ENCODE measurements at regions not wholly inside any gene's neighbourhood (a gene's known extent, or its start where the extent isn't known, plus 50 kb on each side); places are given as distances from the start of the nearest gene placed in this dataset.

- peak; percentile 10 for DNase-seq
Measured at GRCh38 chr10:57849691-57850357, 417.9 kb downstream of the IPMK start.

GRCh38 chr10:57846307-57847065 is 421.2 kb downstream of the IPMK start:
- DNase-seq = no peak

- DNase-seq = no peak
Measured at GRCh38 chr10:57844387-57844998, 423.2 kb downstream of the IPMK start.

GRCh38 chr10:57830877-57831560 is 436.7 kb downstream of the IPMK start:
- no peak for DNase-seq

GRCh38 chr10:57825015-57825414 is 442.7 kb downstream of the IPMK start:
- no peak for DNase-seq

- DNase-seq = no peak
Measured at GRCh38 chr10:57823398-57823797, 444.3 kb downstream of the IPMK start.

GRCh38 chr10:57822965-57823364 is 444.7 kb downstream of the IPMK start:
- no peak for DNase-seq

GRCh38 chr10:57818522-57818921 is 449.2 kb downstream of the IPMK start:
- no peak for DNase-seq

GRCh38 chr10:57817741-57818140 is 450.0 kb downstream of the IPMK start:
- DNase-seq = no peak

- no peak for DNase-seq
Measured at GRCh38 chr10:57815949-57816348, 451.7 kb downstream of the IPMK start.

GRCh38 chr10:57809961-57810360 is 457.7 kb downstream of the IPMK start:
- DNase-seq = no peak

GRCh38 chr10:57807906-57808305 is 459.8 kb downstream of the IPMK start:
- DNase-seq = no peak

- no peak for DNase-seq
Measured at GRCh38 chr10:57806675-57807074, 461.0 kb downstream of the IPMK start.

GRCh38 chr10:57799625-57800024 is 468.1 kb downstream of the IPMK start:
- DNase-seq = no peak

GRCh38 chr10:57798830-57799229 is 468.9 kb downstream of the IPMK start:
- DNase-seq = no peak

GRCh38 chr10:57791546-57791945 is 476.1 kb downstream of the IPMK start:
- DNase-seq = no peak

- no peak for DNase-seq
Measured at GRCh38 chr10:57790703-57791102, 477.0 kb downstream of the IPMK start.

GRCh38 chr10:57788117-57788516 is 479.6 kb downstream of the IPMK start:
- DNase-seq = no peak

GRCh38 chr10:57786850-57787750 is 480.6 kb downstream of the IPMK start:
- no peak for DNase-seq

- no peak for DNase-seq
Measured at GRCh38 chr10:57786331-57786730, 481.4 kb downstream of the IPMK start.

GRCh38 chr10:57785546-57785945 is 482.1 kb downstream of the IPMK start:
- no peak for DNase-seq

- DNase-seq = no peak
Measured at GRCh38 chr10:57785068-57785467, 482.6 kb downstream of the IPMK start.
